HUDEP-2 (cell line): ENCODE measurements at regions not wholly inside any gene's neighbourhood (a gene's known extent, or its start where the extent isn't known, plus 50 kb on each side); places are given as distances from the start of the nearest gene placed in this dataset.
"Not testable (repeated sequence)": the region's sequence is repeated elsewhere in the genome, so short reads cannot be mapped to it uniquely, and the experiment has no call there.

ENCODE experiments used
- DNase-seq, 76 experiments: peaks; one replicate each; lab custom pipeline; 2025; ENCODE audit not compliant: unreplicated experiment in 76 of 76; lab: John Stamatoyannopoulos, UW

DNA sequence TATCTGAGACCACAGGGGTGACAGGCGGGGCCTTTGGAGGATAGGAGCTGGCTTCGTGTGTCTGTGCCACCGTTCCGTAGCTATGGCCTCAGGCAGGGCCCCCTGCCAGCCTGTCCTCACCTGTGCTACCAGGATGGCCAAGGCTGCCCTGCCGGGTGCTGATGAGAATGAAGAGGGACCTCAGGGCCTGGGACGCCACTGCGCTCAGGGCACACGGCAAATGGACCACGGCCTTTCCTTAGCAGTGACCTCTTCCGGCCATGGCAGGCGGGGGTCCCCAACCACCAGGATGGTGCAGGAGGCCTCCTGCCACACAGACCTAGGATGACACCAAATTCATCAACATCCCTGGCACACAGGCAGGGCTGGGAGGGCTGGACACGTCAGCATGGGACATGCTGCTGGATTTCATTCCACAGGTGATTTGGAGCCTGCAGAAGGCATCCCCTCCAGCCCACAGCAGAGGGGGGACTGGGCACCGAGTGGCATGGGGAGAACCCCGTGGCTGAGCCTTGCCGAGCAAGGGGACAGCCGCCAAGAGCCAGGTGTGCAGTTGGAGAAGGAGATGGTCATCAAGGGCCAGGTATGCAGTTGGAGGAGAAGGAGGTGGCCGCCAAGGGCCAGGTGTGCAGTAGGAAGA lies 1321.0 kb downstream of the BRD1 start:
- no peak for DNase-seq

DNA sequence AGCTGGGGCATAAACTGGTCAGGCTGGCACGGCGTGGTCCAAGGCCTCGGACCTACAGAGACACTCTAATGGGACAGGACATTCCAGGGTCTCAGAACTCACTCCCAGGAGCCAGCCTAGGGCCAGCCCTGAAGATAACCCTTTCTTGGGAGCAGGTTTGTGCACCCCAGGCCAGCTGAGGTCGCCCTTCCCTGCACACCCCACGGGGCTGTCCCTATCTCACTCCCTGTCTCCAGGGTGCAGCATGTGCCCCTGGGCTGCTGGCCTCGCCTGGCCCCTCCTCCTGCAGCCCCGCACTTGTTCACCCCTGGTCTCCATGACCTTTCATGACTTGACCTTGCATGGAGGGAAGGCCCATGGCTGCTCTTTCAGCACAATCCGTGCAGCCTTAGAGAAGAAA lies 1321.8 kb downstream of the BRD1 start:
- no peak for DNase-seq

GRCh38 chr22:48504519-48505140 lies 1323.0 kb downstream of the BRD1 start:
- DNase-seq, result no peak

GRCh38 chr22:48503876-48504275 lies 1323.8 kb downstream of the BRD1 start:
- DNase-seq, result peak in 10 of 76 experiments; percentile 3 to 44 (median 10)

- DNase-seq, result no peak
These were observed 1324.5 kb downstream of the BRD1 start for GRCh38 chr22:48503035-48503625.

DNA sequence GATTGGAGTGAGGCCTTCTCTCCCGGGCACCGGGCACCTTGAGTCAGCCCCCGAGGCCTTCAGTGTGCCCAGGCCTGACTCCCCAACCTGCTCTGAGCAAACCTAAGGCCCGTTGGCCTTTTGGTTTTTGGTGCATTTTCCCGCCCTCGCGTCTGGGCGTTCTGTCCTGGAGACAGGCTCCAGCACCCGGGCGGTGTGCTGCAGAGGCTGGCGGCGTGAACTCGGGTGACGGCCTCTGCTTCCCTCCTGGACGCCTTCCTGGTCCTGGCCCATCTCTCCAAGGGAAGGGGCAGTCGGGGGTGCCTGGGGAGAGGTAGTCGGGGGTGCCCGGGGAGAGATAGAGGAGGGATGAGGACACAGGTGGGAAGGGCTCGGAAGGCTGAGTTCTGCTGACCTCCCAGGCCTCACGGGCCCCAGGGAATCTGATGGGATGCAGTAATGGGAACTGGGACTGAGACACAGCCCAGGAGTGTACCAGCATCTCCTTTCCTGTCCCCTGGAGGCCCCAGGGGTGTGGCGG lies 1326.4 kb downstream of the BRD1 start:
- no peak for DNase-seq

DNA sequence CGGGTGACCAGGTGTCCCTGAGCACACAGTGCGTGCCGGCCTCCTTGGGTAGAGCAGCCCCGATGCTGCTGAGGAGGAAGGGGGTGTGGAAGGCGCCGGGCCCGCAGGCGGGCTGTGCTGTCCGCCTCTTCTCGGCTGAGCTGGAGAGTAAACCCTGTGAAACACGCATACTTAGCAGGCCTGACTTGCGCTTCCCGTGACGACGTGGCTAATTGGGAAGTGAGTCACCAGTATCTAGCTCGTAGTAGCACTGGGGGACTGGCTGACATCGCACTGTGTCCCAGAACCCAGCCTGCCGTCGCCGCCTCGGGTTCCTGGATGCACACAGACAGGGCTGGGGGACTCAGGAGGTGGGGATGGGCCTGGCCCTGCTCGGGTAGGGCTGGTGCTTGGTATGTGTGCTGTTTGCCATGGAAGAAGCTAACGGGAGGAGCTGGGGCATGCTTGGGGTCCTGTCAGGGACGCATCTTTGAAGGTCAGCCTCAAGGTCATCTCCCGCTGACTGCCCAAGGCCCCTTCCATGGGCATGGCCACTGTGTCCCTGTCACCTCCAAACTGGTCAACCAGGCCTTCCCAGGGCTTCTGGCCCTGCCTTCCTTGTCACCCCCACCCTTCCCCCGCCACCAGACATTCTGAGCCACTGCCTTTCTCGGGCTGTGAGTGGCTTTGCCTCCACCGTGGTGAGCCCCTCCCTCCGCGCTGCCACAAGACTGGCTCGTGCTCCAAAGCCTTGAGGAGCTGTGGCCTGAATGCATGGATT lies 1327.0 kb downstream of the BRD1 start:
- no peak for DNase-seq

- no peak for DNase-seq
These were observed 1327.9 kb downstream of the BRD1 start for GRCh38 chr22:48499456-48500425.

DNA sequence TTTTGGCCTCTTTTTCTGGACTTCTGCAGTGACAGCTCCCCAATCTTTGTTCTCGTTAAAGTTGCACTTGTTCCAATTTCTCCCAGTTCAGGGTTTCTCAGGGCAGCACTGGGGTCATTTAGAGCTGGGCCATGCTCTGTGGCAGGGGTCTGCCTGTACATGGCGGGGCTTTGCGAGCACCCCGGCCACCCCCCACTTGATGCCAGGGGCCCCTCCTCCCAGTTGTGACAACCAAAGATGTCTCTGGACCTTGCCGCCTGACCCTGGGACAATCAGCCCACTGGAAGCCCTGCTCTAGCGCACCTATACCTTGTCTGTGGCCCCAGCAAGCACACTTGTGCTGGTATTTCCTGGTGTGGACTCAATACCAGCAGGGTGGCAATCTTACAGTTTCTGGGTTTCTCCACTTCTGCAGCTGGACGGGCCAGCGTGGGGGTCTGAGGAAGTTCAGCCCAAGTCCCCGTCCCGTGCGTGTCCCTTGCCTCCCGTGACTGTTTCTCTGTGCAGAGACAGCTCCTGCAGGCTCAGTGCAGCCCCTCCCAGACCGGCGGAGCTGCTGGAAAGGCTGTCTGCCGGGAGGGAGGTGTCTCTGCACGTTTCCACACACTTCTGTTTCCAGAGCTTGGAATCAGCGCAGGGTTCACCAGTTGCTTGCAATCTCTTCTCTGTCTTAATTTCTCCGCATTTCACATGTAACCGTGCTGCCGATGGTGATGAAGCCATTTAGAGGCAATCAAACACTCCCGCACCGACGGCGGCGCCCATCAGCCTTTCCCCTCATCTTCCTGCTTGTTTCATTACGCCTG lies 1328.9 kb downstream of the BRD1 start:
- DNase-seq, result no peak

DNA sequence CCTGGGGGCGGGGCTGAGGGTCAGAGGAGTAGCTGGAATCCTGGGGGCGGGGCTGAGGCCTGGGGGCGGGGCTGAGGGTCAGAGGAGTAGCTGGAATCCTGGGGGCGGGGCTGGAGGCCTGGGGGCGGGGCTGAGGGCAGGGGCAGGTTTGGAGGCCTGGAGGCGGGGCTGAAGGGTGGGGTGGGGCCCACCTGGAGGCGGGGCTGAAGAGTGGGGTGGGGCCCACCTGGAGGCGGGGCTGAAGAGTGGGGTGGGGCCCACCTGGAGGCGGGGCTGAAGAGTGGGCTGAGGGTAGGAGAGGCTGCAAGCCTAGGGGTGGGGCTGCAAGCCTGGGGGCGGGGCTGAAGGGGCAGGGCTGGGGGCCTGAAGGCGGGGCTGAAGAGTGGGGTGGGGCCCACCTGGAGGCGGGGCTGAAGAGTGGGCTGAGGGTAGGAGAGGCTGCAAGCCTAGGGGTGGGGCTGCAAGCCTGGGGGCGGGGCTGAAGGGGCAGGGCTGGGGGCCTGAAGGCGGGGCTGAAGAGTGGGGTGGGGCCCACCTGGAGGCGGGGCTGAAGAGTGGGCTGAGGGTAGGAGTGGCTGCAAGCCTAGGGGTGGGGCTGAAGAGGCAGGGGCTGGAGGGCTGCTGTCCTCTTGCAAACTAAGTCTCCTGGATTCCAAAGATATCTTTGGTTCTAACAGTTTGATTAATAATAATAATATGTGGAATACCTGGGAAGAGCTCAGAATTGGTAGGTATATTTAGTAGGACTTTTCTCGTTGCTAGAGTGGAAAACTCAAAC lies 1329.7 kb downstream of the BRD1 start:
- DNase-seq, result not testable (repeated sequence)

GRCh38 chr22:48496987-48497650 lies 1330.6 kb downstream of the BRD1 start:
- no peak for DNase-seq

DNA sequence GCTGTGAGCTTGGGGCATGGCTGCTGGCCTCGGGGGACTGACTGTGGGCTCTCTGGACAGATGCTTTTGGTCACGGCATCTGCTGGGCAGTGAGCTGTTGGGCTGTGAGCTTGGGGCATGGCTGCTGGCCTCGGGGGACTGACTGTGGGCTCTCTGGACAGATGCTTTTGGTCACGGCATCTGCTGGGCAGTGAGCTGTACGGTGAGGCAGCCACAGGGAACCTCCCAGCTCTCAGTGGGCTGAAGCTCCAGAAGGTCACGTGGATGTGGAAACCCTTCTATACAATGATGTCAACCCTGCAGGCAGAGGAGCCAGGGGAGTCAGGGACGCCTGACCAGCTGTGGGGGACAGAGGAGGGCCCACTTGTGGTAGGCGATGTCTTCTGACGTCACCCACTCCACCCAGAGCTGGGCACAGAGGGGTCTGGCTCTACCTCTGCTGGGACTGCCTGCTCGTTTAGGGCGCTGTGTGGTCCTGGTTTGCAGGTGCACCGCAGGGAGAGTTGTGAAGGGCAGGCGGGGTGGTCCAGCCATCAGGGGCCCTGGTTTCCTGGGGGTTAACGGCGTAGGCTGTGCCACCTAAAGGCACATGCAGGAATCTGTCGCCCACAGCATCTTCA lies 1331.3 kb downstream of the BRD1 start:
- no peak for DNase-seq

DNA sequence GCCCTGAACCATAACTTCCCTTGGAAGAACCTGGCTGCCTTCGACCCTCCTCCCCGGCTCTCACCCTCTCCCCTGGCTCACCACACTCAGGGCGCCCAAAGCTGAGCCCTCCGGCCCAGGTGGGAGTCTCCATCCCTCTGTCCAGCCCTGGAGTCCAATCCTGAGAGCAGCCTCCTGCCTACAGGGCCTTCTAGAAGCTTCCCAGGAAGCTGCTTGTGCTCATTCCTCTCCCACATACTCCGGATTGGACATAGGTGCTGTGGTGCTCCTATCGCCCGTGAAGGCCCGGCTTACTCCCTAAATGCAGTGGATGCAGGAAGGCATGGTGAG lies 1332.0 kb downstream of the BRD1 start:
- no peak for DNase-seq

GRCh38 chr22:48494968-48495750 lies 1332.5 kb downstream of the BRD1 start:
- DNase-seq, result no peak

DNA sequence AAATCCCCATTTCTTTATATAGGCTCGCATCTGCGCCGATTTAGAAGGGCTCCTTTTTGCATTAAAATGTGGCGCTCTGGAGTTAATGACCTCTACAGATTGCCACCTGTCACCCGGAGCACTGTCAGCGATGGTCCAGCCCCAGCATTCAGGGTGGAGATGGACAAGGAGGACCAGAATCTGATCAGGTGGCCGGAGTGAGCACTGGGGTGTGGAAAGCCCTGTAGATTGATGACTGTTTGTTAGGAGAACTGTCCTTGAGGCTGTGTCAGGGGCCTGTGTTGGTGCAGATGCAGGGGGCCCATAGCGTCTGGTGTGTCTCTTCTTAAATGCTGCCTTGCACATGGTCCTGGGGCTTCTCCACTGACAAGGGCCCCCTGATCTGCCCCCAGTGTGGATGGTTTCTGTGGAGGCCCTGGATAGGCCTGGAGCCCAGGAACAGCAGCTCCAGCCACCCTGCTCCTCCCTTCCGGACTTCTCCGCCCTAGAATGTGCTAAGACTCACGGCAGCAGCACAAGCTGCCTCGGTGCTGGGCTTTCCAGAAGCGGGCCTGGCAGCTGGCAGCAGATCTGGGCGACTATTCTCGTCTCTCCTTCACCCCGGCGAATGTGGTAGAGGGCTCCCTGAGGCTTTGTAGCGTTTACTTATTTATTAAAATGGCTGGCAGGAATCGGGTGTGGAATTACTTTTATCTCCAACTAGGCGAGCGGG lies 1333.3 kb downstream of the BRD1 start:
- no peak for DNase-seq

DNA sequence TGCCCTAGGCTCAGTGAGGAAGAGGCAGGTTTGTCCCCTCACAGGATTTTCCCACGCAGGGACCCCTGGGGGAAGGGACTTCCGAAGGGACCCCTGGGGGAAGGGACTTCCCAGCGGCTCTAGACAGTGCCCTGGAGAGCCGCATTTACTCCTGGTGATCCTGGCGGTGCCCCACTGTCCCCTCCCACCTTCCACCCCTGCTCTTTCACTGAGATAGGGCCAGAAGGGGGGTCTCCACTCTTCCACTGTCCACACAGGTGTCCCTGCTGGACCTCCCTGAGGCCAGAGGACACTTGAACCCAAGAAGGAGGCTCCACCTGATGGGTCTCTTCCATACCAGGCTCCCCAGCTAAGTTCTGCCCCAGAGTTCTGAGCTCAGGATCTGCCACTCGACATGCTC lies 1333.9 kb downstream of the BRD1 start:
- DNase-seq, result no peak
